ENCODE measurements at regions not wholly inside any gene's neighbourhood (a gene's known extent, or its start where the extent isn't known, plus 50 kb on each side); places are given as distances from the start of the nearest gene placed in this dataset.

DNA sequence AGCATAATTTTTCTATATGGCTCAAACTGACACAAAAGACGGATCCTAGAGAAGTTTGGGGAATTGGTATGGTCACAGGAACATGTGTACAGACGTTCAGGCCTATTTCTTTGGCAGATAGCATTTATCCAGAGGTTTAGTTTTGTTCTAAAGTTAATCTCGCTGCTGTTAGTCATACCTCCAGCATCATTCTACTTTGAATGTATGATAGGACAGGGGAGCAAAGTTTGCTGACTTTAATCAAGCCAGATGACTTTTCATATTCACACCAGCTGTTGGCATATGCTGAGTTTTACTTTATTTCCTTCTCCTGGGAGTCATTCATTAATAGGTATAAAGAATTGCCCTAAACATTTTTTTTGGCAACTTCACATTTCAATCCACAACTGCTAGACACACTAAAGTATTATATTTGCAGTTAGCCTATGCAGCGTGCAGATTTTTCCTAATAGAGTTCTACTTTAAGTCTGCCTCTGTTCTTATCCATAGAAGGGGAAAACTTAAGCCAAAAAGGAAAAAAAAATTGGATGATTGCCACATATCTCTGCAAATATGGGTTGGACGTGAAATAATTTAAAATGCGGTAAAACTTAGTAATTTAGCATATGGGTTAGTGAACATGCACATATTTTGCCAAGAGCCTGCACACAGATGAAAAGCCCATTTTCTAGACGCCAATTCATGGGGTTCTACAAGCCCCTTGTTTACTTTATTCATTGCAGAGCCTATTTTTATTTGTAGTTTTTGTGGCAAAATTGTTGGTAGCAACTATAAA is 213.1 kb downstream of the C7orf25 start:
- no peaks in the 10 kb centered on the region for H3K27me3 Mint-ChIP-seq
- H3K4me3 Mint-ChIP-seq, result no peak overlapping the region
- no peaks in the 10 kb centered on the region for H3K4me1 Mint-ChIP-seq (ENCODE audit: low read depth)
- H3K9me3 Mint-ChIP-seq, result no peaks in the 10 kb centered on the region
- no peak overlapping the region for H3K27ac Mint-ChIP-seq
- TF ChIP-seq, protein P1, sequence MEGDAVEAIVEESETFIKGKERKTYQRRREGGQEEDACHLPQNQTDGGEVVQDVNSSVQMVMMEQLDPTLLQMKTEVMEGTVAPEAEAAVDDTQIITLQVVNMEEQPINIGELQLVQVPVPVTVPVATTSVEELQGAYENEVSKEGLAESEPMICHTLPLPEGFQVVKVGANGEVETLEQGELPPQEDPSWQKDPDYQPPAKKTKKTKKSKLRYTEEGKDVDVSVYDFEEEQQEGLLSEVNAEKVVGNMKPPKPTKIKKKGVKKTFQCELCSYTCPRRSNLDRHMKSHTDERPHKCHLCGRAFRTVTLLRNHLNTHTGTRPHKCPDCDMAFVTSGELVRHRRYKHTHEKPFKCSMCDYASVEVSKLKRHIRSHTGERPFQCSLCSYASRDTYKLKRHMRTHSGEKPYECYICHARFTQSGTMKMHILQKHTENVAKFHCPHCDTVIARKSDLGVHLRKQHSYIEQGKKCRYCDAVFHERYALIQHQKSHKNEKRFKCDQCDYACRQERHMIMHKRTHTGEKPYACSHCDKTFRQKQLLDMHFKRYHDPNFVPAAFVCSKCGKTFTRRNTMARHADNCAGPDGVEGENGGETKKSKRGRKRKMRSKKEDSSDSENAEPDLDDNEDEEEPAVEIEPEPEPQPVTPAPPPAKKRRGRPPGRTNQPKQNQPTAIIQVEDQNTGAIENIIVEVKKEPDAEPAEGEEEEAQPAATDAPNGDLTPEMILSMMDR (IDR thresholded peaks at IDR 0.05), result no peak
- DNase-seq, result no peak
- no peaks in the 10 kb centered on the region for H3K36me3 Mint-ChIP-seq (ENCODE audit: low read depth)
- intact Hi-C loops (cut with micrococcal nuclease), result no loop called here
- CTCF ChIA-PET, result no interaction called here
- ATAC-seq, result no peak
- POLR2A ChIA-PET, result no interaction called here

DNA sequence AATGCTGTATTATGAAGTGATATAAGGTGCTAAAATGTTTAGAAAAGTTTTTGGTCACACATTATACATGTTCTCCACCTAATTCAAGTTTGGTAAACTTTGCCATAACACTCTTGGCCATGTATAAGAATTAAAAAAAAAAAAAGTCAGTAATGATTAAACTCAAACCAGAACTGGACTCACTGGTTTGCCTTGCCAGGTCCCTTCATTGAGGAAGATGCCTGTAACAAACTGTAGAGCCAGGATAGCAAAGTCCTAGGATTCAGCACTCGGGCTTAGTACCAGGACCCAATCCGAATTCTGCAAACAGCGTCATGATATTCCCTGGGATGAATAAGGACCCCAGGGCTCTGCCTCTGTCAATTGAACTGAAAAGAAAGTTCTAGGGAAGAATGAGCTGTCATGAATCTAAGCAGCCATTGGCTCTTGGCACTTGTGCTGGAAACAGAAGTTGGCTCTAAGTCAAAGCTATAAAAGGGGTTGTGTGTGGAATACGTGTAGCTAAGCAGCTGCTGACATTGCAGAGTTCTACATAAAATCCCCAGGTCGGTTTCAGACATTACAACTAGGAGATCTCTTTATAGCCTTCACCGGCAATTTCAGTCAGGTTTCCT is 216.9 kb downstream of the C7orf25 start:
- Mint-ChIP-seq H3K36me3 (ENCODE audit: low read depth) (no peaks in the 10 kb centered on the region), H3K4me1 (ENCODE audit: low read depth) (no peaks in the 10 kb centered on the region), H3K4me3 (no peak overlapping the region), H3K27ac (no peak overlapping the region), H3K27me3 (no peaks in the 10 kb centered on the region), H3K9me3 (no peaks in the 10 kb centered on the region)
- DNase-seq (no peak), ATAC-seq (no peak)
- intact Hi-C loops (cut with micrococcal nuclease), result no loop called here
- POLR2A ChIA-PET, result no interaction called here
- CTCF ChIA-PET, result interaction anchor here (0.6 kb wide), 1 partner anchor 504 kb away, joined by 3 read pairs; no protein-coding TSS in a partner anchor
- TF ChIP-seq, protein P1 (IDR thresholded peaks at IDR 0.05), result no peak

DNA sequence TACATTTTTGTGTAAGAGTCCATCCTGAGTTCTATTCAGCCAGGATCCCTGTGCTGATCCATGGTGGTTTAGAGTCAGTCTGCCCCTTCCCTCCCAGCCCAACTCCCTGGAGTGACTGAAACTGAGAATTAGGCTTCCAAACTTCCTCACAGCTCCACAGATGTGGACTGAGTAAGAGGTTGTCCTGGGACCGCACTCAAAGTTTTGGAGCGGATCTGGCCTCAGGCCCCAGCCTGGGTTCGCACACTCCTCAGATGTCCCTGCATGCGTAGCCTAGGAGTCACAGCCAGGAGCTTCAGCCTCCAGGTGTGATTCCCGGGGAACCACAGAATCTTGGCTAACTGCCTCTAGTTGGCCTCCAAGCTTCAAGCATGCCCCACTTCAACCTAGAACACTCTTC is 218.1 kb downstream of the C7orf25 start:
- no peak overlapping the region for H3K27ac Mint-ChIP-seq

DNA sequence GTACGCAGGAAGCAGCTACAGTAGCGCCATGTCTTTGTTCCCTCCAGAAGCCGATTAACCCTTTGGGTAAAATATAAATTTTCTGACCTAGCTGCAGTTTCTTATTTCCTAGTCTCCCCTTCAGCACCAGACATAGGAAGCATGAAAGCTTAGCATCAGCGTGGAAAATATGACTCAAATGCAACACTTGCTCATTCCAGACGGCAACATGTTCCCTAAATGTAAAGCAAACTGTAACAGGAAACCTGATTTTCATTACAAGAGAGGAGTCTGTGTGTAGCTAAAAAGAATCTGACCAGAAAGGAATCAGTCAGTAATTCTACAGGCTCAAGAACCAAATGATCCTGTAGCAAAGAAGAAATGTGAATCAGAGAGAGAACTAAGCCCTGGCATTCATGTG is 219.2 kb downstream of the C7orf25 start:
- ATAC-seq, result no peak
- Mint-ChIP-seq H3K27ac (no peak overlapping the region), H3K9me3 (no peaks in the 10 kb centered on the region), H3K4me1 (ENCODE audit: low read depth) (no peaks in the 10 kb centered on the region), H3K4me3 (no peak overlapping the region), H3K36me3 (ENCODE audit: low read depth) (no peaks in the 10 kb centered on the region), H3K27me3 (peaks cover 1% of the 10 kb centered on the region)
- DNase-seq, result no peak
- TF ChIP-seq, protein P1 (IDR thresholded peaks at IDR 0.05), result no peak
- intact Hi-C loops (cut with micrococcal nuclease), result no loop called here
- POLR2A ChIA-PET, result no interaction called here
- CTCF ChIA-PET, result interaction anchor here (0.9 kb wide), 1 partner anchor 19 kb away, joined by 3 read pairs; no protein-coding TSS in a partner anchor

More for the DNA sequence above, 218.1 kb downstream of the C7orf25 start:
- Mint-ChIP-seq H3K4me1 (ENCODE audit: low read depth) (no peaks in the 10 kb centered on the region), H3K27me3 (no peaks in the 10 kb centered on the region), H3K36me3 (ENCODE audit: low read depth) (no peaks in the 10 kb centered on the region), H3K9me3 (no peaks in the 10 kb centered on the region), H3K4me3 (no peak overlapping the region)
- POLR2A ChIA-PET, result no interaction called here
- ATAC-seq (no peak), DNase-seq (no peak)
- CTCF ChIA-PET, result interaction anchor here (0.9 kb wide), 1 partner anchor 20 kb away, joined by 3 read pairs; no protein-coding TSS in a partner anchor
- intact Hi-C loops (cut with micrococcal nuclease), result no loop called here
- TF ChIP-seq, protein P1 (IDR thresholded peaks at IDR 0.05), result no peak

All from activated CD8-positive, alpha-beta T cell treated with anti-CD3 and anti-CD28 coated beads for 36 hours (primary cell).